HT1080 (cell line): ENCODE measurements at regions not wholly inside any gene's neighbourhood (a gene's known extent, or its start where the extent isn't known, plus 50 kb on each side); places are given as distances from the start of the nearest gene placed in this dataset.

Source experiments
- DNase-seq: peaks from one replicate; pipeline ENCODE4 v3.0.0-alpha.2; 2015; ENCODE audit warnings: low read depth

DNA sequence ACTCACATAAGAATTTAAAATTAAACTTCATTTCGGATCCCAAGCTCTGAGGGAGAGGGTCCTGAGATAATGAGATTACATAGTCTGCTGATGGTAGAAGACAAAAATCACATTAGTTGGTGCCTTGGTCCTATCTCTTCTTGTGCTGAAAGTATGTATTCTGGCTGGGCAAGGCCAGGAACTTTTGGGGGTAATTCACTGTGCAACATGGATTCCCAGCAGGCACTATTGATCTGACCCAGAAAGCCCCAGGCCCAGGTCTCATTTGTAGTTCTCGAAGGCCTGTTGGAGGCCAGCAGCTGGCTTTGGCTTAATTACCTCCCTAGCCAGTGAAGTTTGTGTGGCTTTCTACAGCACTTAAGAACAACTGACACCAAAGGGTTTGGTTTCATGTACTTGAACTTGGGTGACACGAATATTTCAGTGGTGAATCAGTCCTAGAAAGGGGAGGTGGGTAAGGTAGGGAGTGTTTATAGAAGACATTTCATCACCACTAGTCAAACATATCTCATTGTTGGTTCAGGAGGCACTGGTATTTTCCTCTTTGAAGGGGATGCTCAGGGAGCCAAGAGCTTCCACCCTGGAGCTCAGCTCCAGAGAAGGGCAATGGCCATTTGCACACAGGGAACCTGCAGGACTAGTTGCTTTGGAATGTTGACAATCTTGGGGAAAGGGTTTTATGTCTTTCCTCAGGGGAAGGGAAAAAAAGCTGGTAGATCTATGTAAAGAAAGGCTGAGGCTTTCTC lies 217.8 kb downstream of the OSR1 start:
- DNase-seq: peak; percentile 99

DNA sequence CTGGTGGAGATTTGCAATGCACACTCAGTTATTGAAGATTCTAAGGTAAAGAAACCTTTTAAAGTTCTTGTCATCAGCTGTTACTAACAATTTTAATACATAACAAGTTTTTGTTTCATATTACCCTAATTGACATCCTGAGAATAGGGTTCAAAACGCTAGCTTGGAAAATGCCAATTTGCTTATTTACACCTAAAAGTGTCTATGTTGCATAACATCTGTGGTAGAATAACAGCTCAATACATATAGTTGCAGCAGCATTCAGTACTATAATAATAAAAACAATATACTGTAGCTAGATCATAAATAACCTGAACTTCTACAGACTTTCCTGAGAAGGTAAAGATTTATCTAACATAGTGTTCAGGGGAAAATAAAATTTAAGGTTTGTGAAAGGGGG lies 219.0 kb downstream of the OSR1 start:
- no peak for DNase-seq

DNA sequence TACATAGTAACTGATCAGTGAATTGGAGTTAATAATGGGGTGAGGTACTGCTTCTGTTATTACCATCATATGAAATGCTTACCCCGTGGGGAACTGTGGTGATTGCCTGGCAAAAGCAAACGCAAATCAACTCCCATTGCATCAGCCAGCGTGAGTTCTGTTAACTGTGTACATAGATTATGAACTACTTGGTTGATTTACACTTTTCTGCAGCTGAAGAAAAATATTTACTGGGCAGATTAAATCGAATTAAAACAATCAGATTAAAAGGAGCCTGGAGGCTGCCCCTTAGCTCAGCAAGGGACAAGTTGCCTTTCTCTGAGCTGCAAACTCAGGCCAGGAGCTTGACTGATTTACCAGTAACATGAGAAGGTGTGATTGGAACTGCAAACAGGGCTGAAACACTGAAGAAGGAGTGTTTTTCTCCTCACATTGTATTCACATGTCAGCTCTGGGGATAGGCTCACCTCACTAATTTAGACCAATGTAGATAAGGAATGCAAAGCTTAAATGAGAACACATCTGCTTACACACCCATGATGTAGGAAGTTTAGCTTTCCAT lies 220.1 kb downstream of the OSR1 start:
- no peak for DNase-seq

DNA sequence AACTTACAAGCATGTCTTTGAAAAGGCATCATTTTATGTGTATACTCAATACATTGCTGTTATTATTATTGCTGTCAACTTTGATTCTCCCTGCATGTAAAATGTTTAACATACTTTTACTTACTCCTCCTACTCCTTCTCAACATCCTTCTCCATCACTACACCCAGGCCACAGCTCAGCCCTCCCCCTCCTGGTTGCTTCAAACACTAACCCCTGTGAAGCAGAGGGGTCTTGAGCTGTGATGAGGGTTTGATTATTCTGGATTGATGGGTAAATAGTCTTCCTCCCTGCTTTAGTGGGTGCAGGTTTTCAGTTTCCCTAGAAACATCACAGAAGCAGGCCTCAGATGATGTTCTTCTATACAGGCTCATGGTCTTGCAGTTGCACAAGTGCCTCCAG lies 221.0 kb downstream of the OSR1 start:
- no peak for DNase-seq

DNA sequence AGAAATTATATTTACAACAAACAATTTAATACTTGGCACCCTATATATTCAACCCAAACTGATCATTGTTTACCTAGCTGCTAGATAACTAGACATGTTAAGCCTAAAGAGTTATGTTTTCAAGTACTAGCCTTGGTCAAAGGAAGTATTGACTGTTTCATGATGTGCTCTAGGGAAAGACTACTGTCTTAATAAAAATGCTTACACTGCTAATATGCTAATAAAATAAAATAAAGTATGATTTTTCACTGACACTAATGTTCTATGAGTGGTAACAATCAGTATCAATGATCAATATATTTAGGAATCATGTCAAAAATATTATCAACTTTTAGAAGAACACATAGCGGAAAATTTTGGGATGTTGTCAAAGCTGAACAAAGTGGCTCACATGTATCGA lies 225.5 kb downstream of the OSR1 start:
- DNase-seq: no peak

DNA sequence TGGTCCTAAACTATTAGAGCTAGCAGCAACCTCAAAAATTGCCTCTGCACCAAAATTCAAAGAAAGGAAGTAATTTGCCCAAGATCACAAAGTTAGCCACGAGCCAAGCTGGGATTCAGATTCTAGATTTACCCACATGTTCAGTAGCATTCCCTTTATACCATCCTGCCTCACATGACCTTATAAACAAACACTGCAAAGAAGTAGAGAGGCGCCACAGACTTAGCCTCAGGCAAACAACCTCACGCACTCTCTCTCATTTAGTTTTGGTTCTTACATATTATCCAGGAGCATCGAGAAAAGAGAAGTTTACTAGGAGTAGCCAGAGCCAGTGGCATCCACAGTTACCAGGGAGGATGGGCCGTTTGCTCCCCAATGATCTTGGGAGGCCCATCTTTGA lies 226.6 kb downstream of the OSR1 start:
- no peak for DNase-seq

DNA sequence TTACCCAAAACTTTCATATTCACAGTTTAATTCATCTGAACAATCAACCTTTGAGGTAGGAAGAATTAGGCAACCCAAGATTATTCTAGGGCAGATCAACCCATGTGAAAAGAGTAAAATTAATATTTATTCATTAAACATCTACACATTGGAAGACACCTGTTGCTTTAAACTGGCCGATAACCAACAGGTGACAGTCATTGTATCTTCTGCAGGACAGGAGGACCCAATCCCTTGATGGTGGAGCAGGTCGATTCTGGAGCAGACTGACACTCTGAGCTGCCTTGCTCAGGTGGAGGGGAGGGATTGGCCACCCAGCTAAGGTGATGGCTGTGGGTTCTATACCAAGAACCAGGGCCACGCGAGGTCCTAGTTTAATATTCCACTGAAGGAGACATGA lies 230.3 kb downstream of the OSR1 start:
- DNase-seq: no peak

DNA sequence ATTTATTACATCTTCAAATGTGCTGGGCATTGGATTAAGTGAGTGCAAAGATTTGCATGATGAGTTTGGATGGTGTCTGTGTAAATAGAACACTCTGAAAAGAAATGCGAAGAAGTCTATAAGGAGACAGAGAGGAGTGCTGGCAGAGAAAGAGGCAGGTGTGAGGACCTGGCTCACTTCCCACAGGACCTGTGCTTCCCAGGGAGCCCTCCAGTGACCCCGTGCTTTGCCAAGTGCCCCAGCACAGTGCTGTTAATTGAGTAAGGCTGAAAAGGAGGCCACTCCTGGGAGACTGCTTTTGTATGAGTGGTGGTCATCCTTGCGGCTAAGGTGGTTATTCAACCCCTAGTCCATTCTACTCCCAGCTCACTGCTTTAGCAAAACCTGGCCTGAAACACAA lies 230.8 kb downstream of the OSR1 start:
- no peak for DNase-seq

DNA sequence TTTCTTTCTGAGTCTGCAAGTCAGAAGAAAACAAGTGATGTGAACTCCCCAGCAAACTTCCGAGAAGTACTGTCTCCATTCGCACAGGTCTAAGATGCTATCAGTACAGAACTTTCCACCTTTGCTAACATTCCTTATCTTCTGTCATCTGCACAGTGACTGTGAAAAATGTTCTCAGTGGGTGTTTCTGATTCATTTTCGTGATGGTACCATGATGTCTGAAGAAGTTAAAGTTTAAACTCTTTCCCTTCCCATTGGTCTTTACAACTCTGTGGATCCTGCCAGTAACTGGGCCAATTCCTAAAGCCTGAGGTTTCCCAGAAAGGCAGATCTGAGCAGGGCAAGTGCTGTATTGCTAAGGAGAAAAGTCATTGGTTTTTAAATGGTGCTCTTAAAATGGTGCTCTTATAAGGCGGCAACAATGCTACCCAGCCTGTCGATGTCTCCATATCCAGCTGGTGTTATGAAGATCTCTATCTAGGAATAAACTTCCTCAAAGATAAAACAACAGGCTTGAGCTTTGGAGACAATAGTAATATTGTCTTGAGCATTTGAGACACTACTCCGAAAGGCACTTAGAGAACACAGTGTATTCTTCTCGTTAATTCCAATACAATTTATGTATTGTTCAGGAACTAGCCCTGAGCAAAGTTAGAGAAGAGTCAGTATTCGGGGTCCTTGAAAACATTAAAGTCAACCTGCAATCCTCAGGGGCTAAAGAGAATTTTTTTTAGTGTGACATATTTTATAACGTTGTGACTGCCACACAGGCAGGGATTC lies 232.3 kb downstream of the OSR1 start:
- no peak for DNase-seq

DNA sequence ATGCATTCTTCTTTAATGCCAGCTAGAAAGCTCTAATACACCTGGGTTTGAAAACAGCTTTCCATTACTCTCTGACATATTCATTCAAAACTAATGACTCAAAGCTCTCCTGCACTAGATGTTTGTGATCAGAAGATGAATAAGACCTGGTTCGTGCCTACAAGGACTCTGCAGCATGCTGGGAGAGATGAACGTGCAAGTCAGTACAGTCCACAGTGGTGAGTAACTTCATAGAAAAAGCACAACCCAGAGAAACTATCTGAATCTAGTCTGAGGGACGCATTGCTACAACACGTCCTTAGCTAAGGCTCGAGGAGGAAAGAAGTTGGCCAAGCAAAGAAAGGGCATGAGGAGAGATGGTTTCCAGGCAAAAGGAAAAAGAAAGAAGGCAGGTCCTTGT lies 234.3 kb downstream of the OSR1 start:
- DNase-seq: peak; percentile 73

DNA sequence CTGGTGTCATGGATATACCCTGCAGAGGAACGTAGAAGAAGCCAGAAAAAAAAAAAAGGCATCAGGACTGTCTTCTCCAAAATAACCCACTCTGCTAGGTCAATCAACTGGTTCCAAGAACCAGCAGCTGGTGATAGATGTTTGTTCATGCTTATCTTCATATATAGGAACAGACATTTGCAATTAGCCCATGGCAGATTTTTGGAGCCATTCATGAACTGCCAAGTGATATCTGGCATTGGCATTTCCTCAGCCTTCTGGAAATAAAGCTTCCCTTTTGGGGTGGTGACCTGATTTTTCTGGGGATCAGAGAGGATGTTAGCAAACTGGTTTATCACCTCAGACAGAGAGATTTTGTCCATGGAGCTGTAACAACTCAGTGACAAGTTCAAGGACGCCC lies 234.9 kb downstream of the OSR1 start:
- no peak for DNase-seq

DNA sequence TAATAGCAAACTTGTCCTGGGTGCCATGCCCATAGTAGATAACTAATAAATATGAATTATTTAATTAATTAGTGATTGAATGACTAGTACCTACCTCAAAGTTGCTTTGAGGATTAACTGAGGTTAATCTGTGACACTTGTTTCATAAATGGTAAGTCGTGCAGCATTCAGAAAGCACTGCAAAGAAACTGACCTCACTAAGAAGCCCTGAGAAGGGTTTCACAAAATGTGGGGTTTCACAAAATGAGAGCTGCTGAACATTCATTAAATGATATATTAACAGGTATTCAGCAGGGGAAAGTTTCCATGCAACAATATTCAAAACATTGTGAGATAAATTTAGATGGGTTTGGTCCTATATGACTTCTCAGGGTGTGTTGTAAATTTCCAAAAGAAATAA lies 236.2 kb downstream of the OSR1 start:
- no peak for DNase-seq

DNA sequence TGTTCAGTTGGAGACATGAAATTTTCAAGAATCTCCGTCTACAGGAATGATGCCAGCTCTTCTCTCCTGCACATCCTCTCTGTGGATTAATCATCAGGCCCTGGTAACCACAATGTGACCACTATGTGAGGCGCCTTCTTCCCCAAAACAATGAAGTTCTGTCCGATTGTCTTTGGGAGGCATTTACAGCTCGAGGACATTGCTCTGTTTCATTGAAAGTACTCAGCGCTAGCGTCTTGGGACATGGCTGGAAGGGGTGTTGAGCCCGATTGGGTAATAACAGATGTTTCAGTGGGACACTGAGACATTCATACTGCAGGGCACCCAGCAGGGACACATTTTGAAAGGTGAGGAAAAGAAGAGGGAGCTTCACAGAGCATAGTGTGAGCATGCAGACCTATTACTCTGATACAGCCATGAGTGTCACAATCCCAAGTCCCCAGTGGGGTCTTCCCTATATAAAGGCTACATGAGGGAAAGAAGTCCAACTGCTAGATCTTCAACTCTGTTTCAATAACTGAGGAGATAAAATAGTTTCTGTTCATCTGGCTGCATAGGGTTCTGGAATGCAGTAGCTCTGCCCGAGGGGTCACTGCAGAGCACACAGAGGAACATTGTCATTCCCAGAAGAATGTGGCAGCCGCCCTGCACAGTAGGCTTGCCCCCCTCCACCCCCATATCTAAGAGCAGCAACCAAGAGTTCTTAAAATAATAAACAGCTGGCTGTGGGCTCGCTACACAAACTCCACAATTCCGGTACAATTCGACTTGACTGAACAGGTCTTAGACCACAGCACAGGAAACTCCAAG lies 237.3 kb downstream of the OSR1 start:
- DNase-seq: peak; percentile 99

DNA sequence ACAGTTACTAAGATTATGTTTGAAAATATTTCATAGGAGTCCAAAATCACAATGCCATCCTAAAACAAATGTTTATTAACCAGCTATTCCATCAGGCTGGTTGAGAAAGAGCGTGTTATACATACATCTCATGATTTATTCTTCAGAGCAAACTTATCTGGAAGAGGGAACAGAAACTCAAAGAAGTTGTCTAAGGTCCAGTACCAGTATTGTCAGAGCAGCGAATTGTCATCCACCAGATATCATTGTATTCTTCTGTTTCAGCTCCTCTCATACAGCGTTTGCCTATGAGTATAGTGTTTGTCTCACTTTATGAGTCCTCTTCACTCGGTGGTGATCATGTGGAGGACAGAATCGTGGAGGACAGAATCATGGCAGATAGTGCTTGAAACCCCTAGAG lies 238.2 kb downstream of the OSR1 start:
- DNase-seq: no peak

DNA sequence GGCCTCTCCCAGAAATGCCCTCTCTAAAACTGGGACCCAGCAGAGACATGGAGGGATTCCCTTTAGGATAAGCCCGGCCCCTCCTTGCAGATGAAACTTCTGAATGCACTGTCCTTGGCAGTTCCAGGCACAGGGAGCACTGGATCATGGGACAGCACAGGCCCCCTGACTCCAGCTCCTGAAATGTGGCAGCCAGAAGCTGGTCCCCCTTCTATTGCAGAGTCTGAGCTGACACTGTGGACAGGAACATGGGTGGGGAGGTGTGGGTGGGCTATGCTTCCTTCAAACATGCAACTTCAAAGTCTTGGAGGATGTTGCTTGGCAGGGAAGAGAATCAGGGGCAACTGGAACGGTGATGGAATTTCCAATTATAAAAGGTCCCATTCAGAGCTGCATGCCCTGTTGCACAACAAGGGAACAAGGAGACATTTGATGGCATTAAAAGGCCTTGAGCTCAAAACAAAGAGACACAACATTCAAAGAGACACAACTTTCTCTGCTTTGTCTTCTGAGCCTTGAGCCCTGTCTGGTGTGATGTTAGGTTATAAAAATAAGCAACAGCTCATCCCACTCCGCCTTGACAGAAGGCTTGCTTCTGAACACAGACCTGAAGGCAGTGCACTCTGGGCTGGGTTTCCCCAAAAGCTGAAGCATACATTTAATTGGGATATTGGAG lies 239.0 kb downstream of the OSR1 start:
- DNase-seq: no peak

DNA sequence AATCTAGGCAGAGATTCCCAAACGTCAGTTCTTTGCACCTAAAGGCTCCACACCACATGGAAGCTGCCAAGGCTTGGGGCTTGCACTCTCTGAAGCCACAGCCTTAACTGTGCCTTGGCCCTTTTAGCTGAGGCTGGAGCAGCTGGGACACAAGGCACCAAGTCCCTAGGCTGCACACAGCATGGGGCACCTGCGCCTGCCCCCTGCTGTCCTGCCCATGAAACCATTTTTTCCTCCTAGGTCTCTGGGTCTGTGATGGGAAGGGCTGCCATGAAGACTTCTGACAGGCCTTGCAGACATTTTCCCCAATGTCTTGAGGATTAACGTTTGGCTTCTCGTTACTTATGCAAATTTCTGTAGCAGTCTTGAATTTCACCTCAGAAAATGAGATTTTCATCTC lies 241.5 kb downstream of the OSR1 start:
- DNase-seq: no peak

DNA sequence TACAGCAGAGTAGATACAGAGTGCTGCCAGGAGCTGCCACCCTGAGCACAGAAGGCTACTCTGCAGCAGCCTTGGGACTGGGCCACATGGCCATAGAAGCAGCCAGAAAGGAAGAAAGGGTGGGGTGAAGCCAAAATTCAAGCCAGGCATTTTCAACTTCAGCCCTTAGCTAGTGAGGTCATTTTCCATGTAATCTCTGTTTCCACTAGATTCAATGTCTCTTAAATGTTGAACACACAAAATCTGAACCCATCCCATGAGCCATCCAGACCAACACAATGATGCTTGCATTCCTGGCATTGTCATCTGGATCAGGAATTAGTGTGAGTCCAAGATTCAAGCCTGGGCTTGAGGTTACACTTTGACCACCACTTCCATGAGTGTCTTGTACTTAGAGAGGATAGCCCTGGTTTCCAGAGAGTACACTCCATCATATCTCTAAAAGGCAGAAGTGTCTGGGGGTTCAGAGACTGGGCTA lies 243.6 kb downstream of the OSR1 start:
- peak; percentile 72 for DNase-seq

DNA sequence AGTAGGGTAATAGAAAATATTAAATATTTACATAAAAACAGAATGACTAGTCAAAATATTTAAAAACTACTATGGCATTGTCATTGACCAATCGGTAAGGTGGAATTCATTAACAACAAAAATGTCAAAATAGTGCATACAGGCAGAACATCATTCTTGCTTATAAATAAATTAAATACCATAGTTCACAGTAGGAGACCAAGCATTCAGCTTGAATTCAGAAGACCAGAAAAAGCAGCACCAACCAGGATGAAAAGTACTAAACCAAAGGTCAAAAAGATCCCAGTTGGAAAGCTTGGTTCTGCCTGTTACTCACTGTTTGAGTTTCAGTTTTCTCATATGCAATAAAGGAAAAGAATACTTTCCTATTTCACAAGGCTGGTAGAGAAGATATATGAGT lies 244.3 kb downstream of the OSR1 start:
- no peak for DNase-seq

DNA sequence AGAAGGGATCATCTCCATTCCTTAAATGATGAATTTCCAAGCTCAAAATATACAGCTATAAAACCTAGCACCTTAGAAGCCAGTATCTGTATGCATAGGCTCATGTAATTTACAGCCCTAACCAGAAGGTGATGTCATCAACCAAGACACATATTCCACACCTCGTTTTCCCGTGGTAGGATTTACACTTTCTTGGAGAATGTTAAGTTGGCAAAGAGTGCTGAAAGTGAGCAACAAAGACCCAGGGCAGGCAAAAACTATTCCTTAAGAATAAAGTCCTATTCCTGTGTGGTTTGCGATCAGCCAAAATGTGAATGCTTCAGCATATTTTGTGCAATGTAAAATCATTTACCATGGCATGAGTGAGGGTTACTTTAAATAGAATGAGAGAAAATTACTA lies 247.1 kb downstream of the OSR1 start:
- peak; percentile 24 for DNase-seq

DNA sequence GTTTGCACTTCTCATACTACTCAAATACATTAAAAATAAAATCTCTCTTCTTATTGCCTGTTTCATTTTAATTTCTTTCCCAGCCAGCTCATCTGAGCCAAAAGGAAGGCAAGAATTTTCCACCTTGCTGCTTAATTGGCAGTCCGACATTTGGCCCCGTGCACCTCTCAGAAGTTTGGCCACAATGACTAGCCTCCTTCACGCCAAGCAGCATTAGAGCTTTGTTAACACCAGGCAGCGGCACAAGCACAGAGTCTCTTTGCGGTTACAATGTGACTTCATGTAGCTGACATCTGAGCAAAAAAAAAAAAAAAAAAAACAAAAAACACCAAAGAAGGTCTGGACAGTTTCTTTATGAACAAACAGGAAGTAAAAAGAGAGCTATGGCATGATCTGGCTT lies 248.9 kb downstream of the OSR1 start:
- no peak for DNase-seq

DNA sequence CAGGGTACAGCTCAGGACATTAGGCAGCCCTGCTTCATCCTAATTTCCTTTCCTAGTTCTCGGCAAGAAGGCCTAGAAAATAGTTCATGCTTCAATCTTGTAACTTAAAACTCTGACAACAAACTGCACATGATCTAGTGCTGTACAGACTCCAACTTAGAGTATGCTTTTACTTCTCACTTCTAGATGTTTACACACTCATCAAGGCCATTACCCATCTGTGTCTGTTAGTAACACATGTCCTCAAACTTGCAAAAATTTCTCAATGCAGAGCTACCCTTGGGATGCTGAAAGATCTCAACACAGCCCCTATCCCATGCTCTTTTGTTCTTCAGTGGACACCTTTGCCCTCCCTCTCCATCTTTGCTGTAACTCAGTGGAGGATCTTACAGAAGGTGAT lies 252.0 kb downstream of the OSR1 start:
- DNase-seq: no peak
